ENCODE measurements at regions not wholly inside any gene's neighbourhood (a gene's known extent, or its start where the extent isn't known, plus 50 kb on each side); places are given as distances from the start of the nearest gene placed in this dataset.

DNA sequence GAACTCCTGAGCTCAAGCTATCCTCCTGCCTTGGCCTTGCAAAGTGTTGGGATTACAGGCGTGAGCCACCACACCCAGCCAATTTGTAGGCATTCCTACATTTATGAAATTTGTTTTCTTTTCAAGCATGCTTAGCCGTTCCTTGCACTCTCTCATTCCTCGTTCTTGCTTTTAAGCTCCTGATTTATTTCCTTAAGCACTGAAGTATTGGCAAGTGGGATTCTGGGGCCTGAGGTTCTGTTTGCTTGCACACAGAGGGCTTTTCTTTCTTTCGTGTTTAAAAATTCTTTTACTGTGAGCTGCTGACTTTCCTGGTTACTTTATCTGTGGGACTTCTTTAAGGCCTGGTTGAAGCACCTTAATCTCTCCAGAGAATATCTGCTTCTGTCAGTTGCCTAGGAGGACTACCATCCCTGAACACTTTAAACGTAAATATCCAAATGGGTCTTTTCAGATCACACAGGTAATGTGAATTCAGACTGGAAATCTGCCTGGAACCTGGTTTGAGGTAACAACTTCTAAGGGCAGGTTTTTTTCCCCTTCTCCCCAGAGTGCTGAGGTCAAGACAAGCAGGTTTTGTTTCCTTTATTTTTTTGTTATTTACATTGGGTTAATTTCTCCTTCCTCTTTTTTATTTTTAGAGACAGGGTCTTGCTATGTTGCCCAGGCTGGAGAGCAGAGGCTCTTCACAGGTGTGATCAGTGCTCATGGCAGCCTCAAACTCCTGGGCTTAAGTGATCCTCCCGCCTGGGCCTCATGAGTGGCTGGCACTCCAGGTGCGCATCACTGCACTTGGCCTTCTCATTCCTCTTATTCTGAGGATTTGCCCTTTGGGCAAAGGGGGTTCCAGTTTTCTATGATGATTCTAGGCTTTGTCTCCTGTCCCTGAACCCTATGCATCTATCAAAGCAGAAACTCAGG is 102.9 kb downstream of the PFKFB3 start:
- Histone ChIP-seq H3K4me1 (ENCODE audit: control insufficient read depth, insufficient read depth, low read length, poor library complexity, severe bottlenecking) (peaks cover 2% of the 10 kb centered on the region), H3K36me3 (ENCODE audit: control insufficient read depth, insufficient read depth, low read length) (no peaks in the 10 kb centered on the region), H3K27ac (ENCODE audit: insufficient read depth, low read length, poor library complexity, severe bottlenecking) (no peak overlapping the region), H3K4me3 (ENCODE audit: insufficient read depth, low read depth, low read length, poor library complexity, severe bottlenecking) (no peak overlapping the region), H3K27me3 (replicated peaks; ENCODE audit: control insufficient read depth, insufficient read depth, low read length, poor library complexity, severe bottlenecking) (no peaks in the 10 kb centered on the region), H3K9me3 (ENCODE audit: control insufficient read depth, low read length) (no peaks in the 10 kb centered on the region)
- DNase-seq = no peak

GRCh38 chr10:6306917-6307316 is 104.2 kb downstream of the PFKFB3 start:
- H3K4me3 ChIP-seq (ENCODE audit: insufficient read depth, low read depth, low read length, poor library complexity, severe bottlenecking) = no peak overlapping the region
- DNase-seq = no peak
- no peaks in the 10 kb centered on the region for H3K9me3 ChIP-seq (ENCODE audit: control insufficient read depth, low read length)
- no peaks in the 10 kb centered on the region for H3K4me1 ChIP-seq (ENCODE audit: control insufficient read depth, insufficient read depth, low read length, poor library complexity, severe bottlenecking)
- H3K27me3 ChIP-seq (replicated peaks; ENCODE audit: control insufficient read depth, insufficient read depth, low read length, poor library complexity, severe bottlenecking) = no peaks in the 10 kb centered on the region
- H3K36me3 ChIP-seq (ENCODE audit: control insufficient read depth, insufficient read depth, low read length) = no peaks in the 10 kb centered on the region
- no peak overlapping the region for H3K27ac ChIP-seq (ENCODE audit: insufficient read depth, low read length, poor library complexity, severe bottlenecking)

DNA sequence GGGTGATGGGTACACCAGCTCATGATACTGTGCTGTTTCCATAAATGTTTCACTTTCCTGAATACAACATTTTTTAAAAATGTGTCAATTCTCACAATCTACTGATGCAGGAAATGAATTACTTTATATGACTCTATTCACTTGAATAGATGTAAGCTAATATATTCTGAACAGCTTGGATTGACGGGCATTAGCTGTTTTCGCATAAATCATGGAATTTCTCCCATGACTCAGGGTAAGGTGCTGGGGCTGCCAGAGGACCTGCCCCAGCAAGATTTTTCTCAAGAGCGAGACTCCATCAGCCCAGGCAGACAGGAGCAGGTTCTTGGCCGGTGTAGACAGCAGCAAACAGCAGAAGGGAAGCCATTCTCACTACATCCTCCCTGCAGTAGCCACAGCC is 107.1 kb downstream of the PFKFB3 start:
- no peak overlapping the region for H3K27ac ChIP-seq (ENCODE audit: insufficient read depth, low read length, poor library complexity, severe bottlenecking)
- no peak for DNase-seq
- no peaks in the 10 kb centered on the region for H3K36me3 ChIP-seq (ENCODE audit: control insufficient read depth, insufficient read depth, low read length)
- no peak overlapping the region for H3K4me3 ChIP-seq (ENCODE audit: insufficient read depth, low read depth, low read length, poor library complexity, severe bottlenecking)
- H3K4me1 ChIP-seq (ENCODE audit: control insufficient read depth, insufficient read depth, low read length, poor library complexity, severe bottlenecking) = no peaks in the 10 kb centered on the region
- H3K27me3 ChIP-seq (replicated peaks; ENCODE audit: control insufficient read depth, insufficient read depth, low read length, poor library complexity, severe bottlenecking) = no peaks in the 10 kb centered on the region
- H3K9me3 ChIP-seq (ENCODE audit: control insufficient read depth, low read length) = no peaks in the 10 kb centered on the region

- Histone ChIP-seq H3K36me3 (ENCODE audit: control insufficient read depth, insufficient read depth, low read length) (no peaks in the 10 kb centered on the region), H3K4me1 (ENCODE audit: control insufficient read depth, insufficient read depth, low read length, poor library complexity, severe bottlenecking) (no peaks in the 10 kb centered on the region), H3K9me3 (ENCODE audit: control insufficient read depth, low read length) (no peaks in the 10 kb centered on the region), H3K4me3 (ENCODE audit: insufficient read depth, low read depth, low read length, poor library complexity, severe bottlenecking) (no peak overlapping the region), H3K27ac (ENCODE audit: insufficient read depth, low read length, poor library complexity, severe bottlenecking) (no peak overlapping the region), H3K27me3 (replicated peaks; ENCODE audit: control insufficient read depth, insufficient read depth, low read length, poor library complexity, severe bottlenecking) (no peaks in the 10 kb centered on the region)
- no peak for DNase-seq
Measured at GRCh38 chr10:6310977-6311376, 108.2 kb downstream of the PFKFB3 start.

DNA sequence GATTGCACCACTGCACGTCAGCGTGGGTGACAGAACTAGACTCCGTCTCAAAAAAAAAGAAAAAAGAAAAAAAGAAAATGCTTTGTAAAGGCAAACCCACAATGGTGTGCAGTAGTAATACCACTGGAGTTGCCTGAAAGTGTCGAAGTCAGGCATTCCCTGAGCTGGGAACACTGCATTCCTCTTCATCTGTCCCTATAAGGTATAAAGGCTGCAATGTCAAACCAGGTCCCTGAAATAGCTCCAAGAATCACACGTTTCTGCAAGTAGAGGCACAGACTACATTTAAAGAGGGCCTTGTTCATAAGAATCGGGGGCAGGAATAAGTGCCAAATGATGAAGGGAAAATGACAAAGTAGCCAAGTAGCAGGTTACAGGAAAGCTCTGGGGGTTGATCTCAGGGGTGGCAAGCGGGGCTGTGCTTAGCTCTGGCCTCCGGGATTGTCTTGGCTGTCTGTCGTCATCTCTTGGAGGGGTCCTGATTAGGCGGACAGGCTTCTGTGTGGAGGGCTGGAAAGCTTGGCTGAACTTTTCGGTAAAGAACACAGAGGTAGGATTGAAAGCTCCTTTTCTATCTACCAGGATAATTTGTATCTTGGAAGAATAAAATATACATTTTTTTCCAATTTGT is 109.1 kb downstream of the PFKFB3 start:
- Histone ChIP-seq H3K4me1 (ENCODE audit: control insufficient read depth, insufficient read depth, low read length, poor library complexity, severe bottlenecking) (no peaks in the 10 kb centered on the region), H3K36me3 (ENCODE audit: control insufficient read depth, insufficient read depth, low read length) (no peaks in the 10 kb centered on the region), H3K27ac (ENCODE audit: insufficient read depth, low read length, poor library complexity, severe bottlenecking) (no peak overlapping the region), H3K9me3 (ENCODE audit: control insufficient read depth, low read length) (no peaks in the 10 kb centered on the region), H3K27me3 (replicated peaks; ENCODE audit: control insufficient read depth, insufficient read depth, low read length, poor library complexity, severe bottlenecking) (no peaks in the 10 kb centered on the region), H3K4me3 (ENCODE audit: insufficient read depth, low read depth, low read length, poor library complexity, severe bottlenecking) (no peak overlapping the region)
- DNase-seq = no peak

- Histone ChIP-seq H3K9me3 (ENCODE audit: control insufficient read depth, low read length) (no peaks in the 10 kb centered on the region), H3K36me3 (ENCODE audit: control insufficient read depth, insufficient read depth, low read length) (no peaks in the 10 kb centered on the region), H3K27me3 (replicated peaks; ENCODE audit: control insufficient read depth, insufficient read depth, low read length, poor library complexity, severe bottlenecking) (no peaks in the 10 kb centered on the region), H3K4me3 (ENCODE audit: insufficient read depth, low read depth, low read length, poor library complexity, severe bottlenecking) (no peak overlapping the region), H3K4me1 (ENCODE audit: control insufficient read depth, insufficient read depth, low read length, poor library complexity, severe bottlenecking) (no peaks in the 10 kb centered on the region), H3K27ac (ENCODE audit: insufficient read depth, low read length, poor library complexity, severe bottlenecking) (no peak overlapping the region)
- no peak for DNase-seq
Measured at GRCh38 chr10:6312636-6313035, 109.9 kb downstream of the PFKFB3 start.

- no peak overlapping the region for H3K4me3 ChIP-seq (ENCODE audit: insufficient read depth, low read depth, low read length, poor library complexity, severe bottlenecking)
- no peaks in the 10 kb centered on the region for H3K9me3 ChIP-seq (ENCODE audit: control insufficient read depth, low read length)
- no peaks in the 10 kb centered on the region for H3K27me3 ChIP-seq (replicated peaks; ENCODE audit: control insufficient read depth, insufficient read depth, low read length, poor library complexity, severe bottlenecking)
- H3K27ac ChIP-seq (ENCODE audit: insufficient read depth, low read length, poor library complexity, severe bottlenecking) = no peak overlapping the region
- H3K36me3 ChIP-seq (ENCODE audit: control insufficient read depth, insufficient read depth, low read length) = no peaks in the 10 kb centered on the region
- DNase-seq = no peak
- no peaks in the 10 kb centered on the region for H3K4me1 ChIP-seq (ENCODE audit: control insufficient read depth, insufficient read depth, low read length, poor library complexity, severe bottlenecking)
Measured at GRCh38 chr10:6313111-6313895, 110.6 kb downstream of the PFKFB3 start.

GRCh38 chr10:6314620-6315205 is 112.0 kb downstream of the PFKFB3 start:
- H3K36me3 ChIP-seq (ENCODE audit: control insufficient read depth, insufficient read depth, low read length) = no peaks in the 10 kb centered on the region
- DNase-seq = no peak
- H3K27me3 ChIP-seq (replicated peaks; ENCODE audit: control insufficient read depth, insufficient read depth, low read length, poor library complexity, severe bottlenecking) = no peaks in the 10 kb centered on the region
- no peaks in the 10 kb centered on the region for H3K4me1 ChIP-seq (ENCODE audit: control insufficient read depth, insufficient read depth, low read length, poor library complexity, severe bottlenecking)
- no peak overlapping the region for H3K27ac ChIP-seq (ENCODE audit: insufficient read depth, low read length, poor library complexity, severe bottlenecking)
- H3K9me3 ChIP-seq (ENCODE audit: control insufficient read depth, low read length) = no peaks in the 10 kb centered on the region
- no peak overlapping the region for H3K4me3 ChIP-seq (ENCODE audit: insufficient read depth, low read depth, low read length, poor library complexity, severe bottlenecking)

DNA sequence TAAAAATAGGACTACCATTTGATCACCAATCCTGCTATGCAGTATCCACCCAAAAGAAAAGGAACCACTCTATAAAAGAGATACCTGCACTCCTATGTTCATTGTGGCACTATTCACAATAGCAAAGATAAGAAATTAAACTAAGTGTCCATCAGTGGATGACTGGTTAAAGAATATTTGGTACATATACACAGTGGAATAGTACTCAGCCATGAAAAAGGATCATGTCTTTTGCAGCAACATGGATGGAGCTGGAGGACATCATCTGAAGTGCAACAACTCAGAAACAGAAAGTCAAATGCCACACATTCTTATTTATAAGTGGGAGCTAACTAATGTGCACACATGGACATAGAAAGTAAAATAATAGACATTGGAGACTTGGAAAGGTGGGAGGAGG is 116.4 kb downstream of the PFKFB3 start:
- Histone ChIP-seq H3K36me3 (ENCODE audit: control insufficient read depth, insufficient read depth, low read length) (no peaks in the 10 kb centered on the region), H3K4me3 (ENCODE audit: insufficient read depth, low read depth, low read length, poor library complexity, severe bottlenecking) (no peak overlapping the region), H3K27me3 (replicated peaks; ENCODE audit: control insufficient read depth, insufficient read depth, low read length, poor library complexity, severe bottlenecking) (no peaks in the 10 kb centered on the region), H3K4me1 (ENCODE audit: control insufficient read depth, insufficient read depth, low read length, poor library complexity, severe bottlenecking) (no peaks in the 10 kb centered on the region), H3K27ac (ENCODE audit: insufficient read depth, low read length, poor library complexity, severe bottlenecking) (no peak overlapping the region), H3K9me3 (ENCODE audit: control insufficient read depth, low read length) (no peaks in the 10 kb centered on the region)
- no peak for DNase-seq

All from effector memory CD4-positive, alpha-beta T cell (primary cell).